ENCODE measurements at regions not wholly inside any gene's neighbourhood (a gene's known extent, or its start where the extent isn't known, plus 50 kb on each side); places are given as distances from the start of the nearest gene placed in this dataset.

DNA sequence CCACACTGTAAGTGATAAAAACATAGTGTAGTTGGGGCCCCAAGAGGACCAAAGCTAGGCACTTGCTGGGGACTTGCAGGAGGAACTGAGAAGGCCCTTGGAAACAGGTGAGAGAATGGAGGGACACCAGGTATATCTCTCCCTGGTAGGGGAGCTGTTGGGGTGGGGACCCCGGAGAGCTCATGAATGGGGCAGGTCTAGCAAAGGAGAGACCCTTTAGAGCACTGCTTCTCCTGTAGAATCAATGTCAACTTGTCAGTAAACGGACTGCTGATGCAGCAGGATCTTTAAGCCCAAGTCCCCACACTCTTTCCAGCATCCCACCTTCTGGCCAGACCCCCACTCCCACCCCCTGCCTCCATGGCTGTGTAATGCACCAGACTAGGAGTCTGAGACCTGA, 109.6 kb upstream of the THY1 start:
- ATAC-seq (no peak), DNase-seq (ENCODE audit: low spot score in 2 of 2) (no peak)
- no peak overlapping the region for H3K27ac Mint-ChIP-seq
- no peaks in the 10 kb centered on the region for H3K9me3 Mint-ChIP-seq
- H3K4me1 Mint-ChIP-seq = peaks cover 7% of the 10 kb centered on the region
- H3K36me3 Mint-ChIP-seq = no peaks in the 10 kb centered on the region
- no peak overlapping the region for H3K4me3 Mint-ChIP-seq

DNA sequence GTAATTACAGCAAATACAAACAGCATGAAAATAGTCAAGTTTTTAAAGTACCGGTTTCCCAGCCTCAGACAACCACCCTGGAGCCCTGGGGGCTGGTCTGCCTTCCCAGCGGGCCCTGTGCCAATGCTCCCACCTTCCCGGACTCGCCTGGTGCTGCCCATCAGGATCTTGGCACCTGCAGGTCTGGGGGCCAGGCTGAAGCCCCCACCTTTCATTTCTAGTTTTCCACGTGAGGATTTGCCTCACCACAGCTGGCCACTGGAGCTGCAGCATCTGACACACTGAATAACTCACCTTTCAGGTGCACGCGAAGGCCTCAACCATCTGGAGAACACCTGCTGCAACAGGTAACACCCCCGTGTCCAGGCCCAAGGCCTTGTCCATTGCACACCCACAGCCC, 108.7 kb upstream of the THY1 start:
- Mint-ChIP-seq H3K9me3 (no peaks in the 10 kb centered on the region), H3K27ac (no peak overlapping the region), H3K36me3 (no peaks in the 10 kb centered on the region), H3K4me1 (peaks cover 7% of the 10 kb centered on the region), H3K4me3 (no peak overlapping the region)
- DNase-seq (ENCODE audit: low spot score in 2 of 2) = no peak
- ATAC-seq = no peak

DNA sequence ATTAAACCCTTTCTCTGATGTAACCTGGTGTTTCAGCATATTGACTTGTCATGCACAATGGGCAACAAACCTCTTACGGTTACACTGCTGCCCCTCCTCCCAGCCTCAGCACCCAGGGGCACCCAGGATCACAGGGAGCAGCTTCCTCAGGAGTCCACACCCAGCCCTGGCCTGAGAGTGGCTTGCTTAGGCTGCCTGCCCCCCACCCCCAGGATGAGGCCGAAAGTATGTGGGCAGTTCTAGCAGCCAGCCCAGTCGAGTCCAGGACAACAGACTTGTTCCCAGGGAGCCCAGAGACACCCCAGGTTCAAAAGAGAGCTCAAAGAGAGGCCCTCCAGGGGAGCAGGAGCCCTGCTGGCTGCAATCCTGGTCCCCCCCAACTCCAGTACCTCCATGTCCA, 108.1 kb upstream of the THY1 start:
- DNase-seq (ENCODE audit: low spot score in 2 of 2) (no peak), ATAC-seq (no peak)
- Mint-ChIP-seq H3K4me3 (no peak overlapping the region), H3K9me3 (no peaks in the 10 kb centered on the region), H3K36me3 (no peaks in the 10 kb centered on the region), H3K4me1 (peaks cover 7% of the 10 kb centered on the region), H3K27ac (no peak overlapping the region)

DNA sequence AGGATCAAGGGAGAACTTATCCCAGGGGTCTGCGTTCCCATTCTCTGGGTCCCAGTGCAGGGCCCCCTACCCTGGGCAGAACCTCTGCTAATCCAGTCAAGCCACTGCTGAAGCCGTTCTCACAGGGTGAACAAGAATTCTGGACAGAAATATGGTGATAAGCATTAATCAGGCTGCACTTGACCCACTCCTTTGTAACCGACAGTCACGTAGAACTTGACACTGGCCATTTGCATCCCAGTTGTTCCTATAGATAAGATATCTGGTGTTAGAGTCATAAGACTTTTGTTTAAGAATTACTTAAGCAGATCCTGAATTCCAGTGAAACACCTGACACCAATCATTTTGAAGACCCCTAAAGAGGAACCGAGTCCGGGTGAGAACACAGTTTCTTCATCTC, 107.5 kb upstream of the THY1 start:
- Mint-ChIP-seq H3K4me3 (no peak overlapping the region), H3K4me1 (peaks cover 7% of the 10 kb centered on the region), H3K27ac (no peak overlapping the region), H3K36me3 (no peaks in the 10 kb centered on the region), H3K9me3 (no peaks in the 10 kb centered on the region)
- DNase-seq (ENCODE audit: low spot score in 2 of 2) (no peak), ATAC-seq (no peak)

DNA sequence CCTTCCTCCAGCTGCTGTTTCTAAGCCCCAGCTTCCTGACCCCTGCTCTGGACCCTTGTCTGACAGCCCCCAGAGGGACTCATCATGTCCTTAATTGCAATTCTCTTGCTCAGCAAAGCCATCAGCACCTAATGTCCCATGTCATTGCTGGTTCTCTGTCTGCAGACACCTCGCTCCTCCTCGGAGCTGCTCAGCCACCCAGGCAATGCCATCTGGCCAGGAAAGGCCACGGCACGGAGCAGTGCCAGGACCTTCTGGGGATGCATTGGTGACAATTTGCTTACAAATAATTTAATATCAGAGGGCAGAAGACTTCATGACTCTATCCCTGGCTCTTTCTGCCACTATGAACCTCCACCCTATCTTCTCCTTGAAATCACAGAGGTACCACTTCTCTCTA, 107.0 kb upstream of the THY1 start:
- Mint-ChIP-seq H3K9me3 (no peaks in the 10 kb centered on the region), H3K4me1 (peaks cover 7% of the 10 kb centered on the region), H3K4me3 (no peak overlapping the region), H3K36me3 (no peaks in the 10 kb centered on the region), H3K27ac (no peak overlapping the region)
- no peak for ATAC-seq
- no peak for DNase-seq (ENCODE audit: low spot score in 2 of 2)

DNA sequence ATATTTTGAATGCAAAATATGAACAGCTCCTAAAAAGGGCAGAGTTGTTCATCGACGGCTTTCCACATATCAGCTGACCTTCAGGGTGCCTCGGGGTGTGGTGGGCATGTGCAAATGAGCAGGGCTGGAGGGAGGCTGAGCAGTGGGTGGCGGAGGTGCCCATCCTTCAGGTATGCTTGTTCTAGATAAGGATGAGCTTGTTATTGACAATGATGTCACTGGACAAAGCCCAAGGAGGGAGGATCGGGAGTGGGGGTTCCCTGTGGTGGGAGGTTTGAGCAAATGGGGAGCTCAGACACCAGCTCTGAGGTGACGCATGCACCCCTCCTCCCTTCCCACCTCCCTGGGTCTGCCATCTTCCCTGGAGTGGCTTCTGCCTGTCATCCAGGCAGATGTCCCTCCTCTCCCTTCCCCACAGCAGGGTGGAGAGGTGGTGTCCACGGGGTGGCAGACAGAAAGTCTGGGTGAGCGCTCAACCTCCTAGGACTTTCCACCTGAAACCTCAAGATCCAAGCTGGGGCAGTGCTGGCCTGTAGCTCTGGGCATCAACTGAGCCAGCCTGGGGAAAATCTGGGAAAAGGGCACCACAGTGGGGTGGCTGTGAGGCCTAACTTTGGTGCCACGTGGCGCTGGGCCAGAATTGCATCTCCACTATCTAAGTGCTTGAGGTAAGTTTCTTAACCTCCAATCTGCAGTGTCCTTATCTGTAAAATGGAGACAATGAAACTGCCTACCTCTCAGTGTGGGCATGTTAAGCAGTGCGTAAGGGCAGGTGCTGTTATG, 106.3 kb upstream of the THY1 start:
- no peak overlapping the region for H3K27ac Mint-ChIP-seq
- no peaks in the 10 kb centered on the region for H3K9me3 Mint-ChIP-seq
- H3K36me3 Mint-ChIP-seq = no peaks in the 10 kb centered on the region
- no peak overlapping the region for H3K4me3 Mint-ChIP-seq
- no peak for DNase-seq (ENCODE audit: low spot score in 2 of 2)
- peaks cover 7% of the 10 kb centered on the region for H3K4me1 Mint-ChIP-seq
- ATAC-seq = no peak

DNA sequence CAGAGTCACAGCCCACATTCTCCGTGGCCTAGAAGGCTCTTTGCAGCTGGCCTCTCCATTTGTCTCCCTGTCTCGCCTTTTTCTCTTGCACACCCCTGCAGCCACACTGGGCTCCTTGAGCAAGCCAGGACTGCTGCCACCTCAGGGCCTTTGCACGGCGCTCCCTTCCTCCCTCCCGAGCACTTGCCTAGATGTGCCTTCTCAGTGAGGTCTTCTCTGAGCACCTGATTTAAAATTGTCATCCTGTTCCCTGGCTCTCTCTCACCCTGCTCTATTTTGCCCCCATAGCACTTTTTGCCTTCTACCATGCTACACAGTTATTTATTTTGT, 102.9 kb upstream of the THY1 start:
- Mint-ChIP-seq H3K4me3 (no peak overlapping the region), H3K27ac (no peak overlapping the region), H3K4me1 (no peaks in the 10 kb centered on the region), H3K9me3 (no peaks in the 10 kb centered on the region), H3K36me3 (no peaks in the 10 kb centered on the region)
- no peak for ATAC-seq
- no peak for DNase-seq (ENCODE audit: low spot score in 2 of 2)

DNA sequence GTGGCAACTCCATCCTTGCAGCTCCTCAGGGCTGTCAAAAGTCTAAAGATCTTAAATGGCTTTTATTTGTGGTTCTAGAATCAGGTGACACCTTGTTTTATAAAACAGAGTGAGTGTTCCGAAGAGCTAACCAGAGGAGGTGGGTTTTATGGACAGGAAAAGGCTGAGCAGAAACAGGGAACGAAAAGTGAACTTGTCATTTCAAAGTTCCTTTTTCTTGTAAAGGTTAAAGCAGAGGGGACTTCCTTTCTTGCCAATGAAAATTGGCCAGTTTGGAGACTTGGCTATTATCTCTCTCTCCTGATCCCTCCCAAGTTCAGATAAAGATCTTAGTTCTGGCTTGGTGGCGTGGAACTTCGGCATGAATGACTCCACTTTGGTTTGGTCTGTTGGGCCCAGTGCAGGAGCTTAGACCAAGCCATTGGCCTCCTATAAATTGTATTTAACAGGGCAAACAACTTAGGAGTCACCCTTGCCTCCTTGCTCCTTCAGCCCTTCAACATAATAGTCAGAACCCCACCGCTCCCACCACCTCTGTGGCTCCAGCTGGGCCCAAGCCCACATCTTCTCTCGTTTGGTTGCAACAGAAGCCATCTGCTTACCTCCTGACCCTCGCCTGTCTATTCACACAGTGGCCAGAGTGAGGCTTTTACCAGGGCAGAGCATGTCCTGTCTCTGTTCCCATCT, 102.4 kb upstream of the THY1 start:
- H3K9me3 Mint-ChIP-seq = no peaks in the 10 kb centered on the region
- no peak overlapping the region for H3K27ac Mint-ChIP-seq
- no peak overlapping the region for H3K4me3 Mint-ChIP-seq
- no peaks in the 10 kb centered on the region for H3K4me1 Mint-ChIP-seq
- no peak for ATAC-seq
- no peak for DNase-seq (ENCODE audit: low spot score in 2 of 2)
- no peaks in the 10 kb centered on the region for H3K36me3 Mint-ChIP-seq

DNA sequence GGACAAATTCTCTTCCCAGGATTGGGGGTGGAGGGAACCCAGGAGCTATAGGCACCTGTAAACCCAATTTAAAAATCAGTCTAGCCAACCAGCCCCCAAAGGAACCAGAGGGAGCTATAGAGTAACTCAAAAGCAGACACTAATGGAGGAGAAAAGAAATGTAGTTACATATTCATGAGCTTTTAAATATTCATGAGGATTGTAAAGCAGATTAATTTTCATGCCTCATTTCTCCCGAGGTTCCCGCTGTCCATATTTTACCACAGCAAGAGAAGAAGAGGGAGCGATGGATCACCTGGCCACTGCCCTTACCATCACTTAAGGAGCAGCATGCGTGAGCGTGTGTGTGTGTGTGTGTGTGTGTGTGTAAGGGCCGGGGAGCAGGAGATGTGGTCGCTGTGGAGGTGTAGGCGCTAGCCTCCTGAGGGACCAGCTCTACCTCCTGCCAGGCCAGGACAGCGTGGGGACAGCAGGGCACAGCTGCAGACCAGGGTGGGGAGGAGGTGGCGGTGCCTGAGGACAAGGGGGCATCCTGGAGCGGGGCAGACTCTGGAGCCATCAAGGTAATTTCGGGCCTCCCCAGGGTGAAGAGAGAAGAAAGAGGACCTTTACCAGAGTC, 100.7 kb upstream of the THY1 start:
- H3K36me3 Mint-ChIP-seq = no peaks in the 10 kb centered on the region
- no peak overlapping the region for H3K4me3 Mint-ChIP-seq
- no peaks in the 10 kb centered on the region for H3K4me1 Mint-ChIP-seq
- DNase-seq (ENCODE audit: low spot score in 2 of 2) = no peak
- ATAC-seq = no peak
- no peaks in the 10 kb centered on the region for H3K9me3 Mint-ChIP-seq
- no peak overlapping the region for H3K27ac Mint-ChIP-seq

DNA sequence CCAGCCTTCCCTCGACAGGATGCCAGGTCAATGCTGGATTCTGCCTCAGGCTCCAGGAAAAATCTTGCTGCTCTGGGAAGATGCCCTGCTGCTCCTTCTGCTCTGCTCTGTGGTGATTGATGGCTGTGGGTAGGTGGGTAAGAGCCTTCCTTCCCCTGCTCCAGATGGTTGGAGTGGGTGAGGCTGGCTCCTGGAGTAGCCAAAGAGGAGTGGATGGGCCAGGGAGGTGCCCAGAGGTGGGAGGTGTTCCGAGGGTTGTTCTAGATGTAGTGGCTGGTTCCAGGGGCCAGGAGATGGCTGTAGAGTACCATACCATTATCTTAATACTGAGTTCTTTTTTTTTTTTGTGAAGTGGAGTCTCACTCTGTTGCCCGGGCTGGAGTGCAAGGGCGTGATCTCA, 99.6 kb upstream of the THY1 start:
- DNase-seq (ENCODE audit: low spot score in 2 of 2) = no peak
- Mint-ChIP-seq H3K27ac (no peak overlapping the region), H3K4me1 (no peaks in the 10 kb centered on the region), H3K36me3 (no peaks in the 10 kb centered on the region), H3K9me3 (no peaks in the 10 kb centered on the region), H3K4me3 (no peak overlapping the region)
- no peak for ATAC-seq

DNA sequence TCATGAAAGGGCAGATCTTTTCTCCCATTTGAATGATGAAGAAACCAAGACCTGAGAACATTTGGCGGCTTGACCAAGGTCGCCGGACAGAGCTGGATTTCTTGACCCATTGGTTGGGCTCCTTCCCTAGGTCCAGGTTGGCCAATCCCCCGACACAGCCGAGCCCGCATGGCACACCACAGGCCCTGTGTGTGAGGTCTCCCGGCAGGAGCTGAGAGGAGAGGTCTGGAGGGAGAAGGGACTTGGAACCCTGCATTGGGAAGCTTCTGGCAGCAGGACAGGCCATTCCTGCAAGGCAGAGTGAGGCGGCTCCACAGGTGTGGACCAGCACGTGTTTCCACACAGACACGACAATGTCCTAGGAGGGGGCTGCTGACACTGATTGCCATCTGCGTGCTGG, 98.6 kb upstream of the THY1 start:
- Mint-ChIP-seq H3K36me3 (no peaks in the 10 kb centered on the region), H3K4me1 (no peaks in the 10 kb centered on the region), H3K27ac (no peak overlapping the region), H3K9me3 (no peaks in the 10 kb centered on the region), H3K4me3 (no peak overlapping the region)
- no peak for ATAC-seq
- DNase-seq (ENCODE audit: low spot score in 2 of 2) = no peak

DNA sequence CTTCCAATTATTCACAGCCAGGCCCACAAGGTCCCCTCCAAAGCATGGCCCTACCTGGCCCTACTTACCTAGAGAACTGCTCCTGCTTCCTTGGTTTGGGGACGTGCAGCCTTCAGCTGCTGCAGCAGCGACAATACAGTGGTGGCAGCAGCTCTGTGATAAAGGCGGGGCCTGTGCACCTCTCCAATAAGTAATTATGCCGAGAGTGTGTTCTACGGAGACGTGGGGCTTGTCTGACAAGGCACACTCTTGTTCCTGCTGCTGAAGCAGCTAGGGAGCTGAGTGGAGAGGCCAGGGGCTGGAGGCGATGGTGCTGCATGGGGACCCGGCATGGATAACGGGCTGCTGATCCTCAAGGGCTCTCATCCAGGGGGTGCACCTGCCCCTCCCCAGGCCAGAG, 98.0 kb upstream of the THY1 start:
- Mint-ChIP-seq H3K4me3 (no peak overlapping the region), H3K27ac (no peak overlapping the region), H3K36me3 (no peaks in the 10 kb centered on the region), H3K4me1 (no peaks in the 10 kb centered on the region), H3K9me3 (no peaks in the 10 kb centered on the region)
- ATAC-seq = no peak
- no peak for DNase-seq (ENCODE audit: low spot score in 2 of 2)

DNA sequence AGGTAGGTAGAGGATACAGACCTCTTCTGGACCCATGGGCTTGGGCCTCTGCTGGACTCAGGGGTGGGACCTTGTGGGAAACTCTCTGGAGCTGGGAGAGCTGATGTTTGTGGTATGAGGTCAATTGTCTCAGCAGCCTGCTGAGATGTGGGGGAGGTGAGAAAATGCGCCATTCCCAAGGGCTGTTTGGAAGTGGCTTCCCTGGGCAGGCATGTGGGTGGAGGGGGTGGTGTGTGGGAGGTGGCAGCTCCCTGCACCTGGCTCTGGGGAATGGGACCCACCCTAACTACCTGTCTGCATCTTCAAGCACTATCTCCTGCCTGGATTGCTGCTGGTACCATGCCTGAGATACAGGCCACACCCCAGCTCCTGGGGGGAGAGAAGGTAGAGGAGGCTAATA, 97.4 kb upstream of the THY1 start:
- no peak overlapping the region for H3K4me3 Mint-ChIP-seq
- DNase-seq (ENCODE audit: low spot score in 2 of 2) (no peak), ATAC-seq (no peak)
- no peaks in the 10 kb centered on the region for H3K4me1 Mint-ChIP-seq
- H3K27ac Mint-ChIP-seq = no peak overlapping the region
- no peaks in the 10 kb centered on the region for H3K36me3 Mint-ChIP-seq
- H3K9me3 Mint-ChIP-seq = no peaks in the 10 kb centered on the region

DNA sequence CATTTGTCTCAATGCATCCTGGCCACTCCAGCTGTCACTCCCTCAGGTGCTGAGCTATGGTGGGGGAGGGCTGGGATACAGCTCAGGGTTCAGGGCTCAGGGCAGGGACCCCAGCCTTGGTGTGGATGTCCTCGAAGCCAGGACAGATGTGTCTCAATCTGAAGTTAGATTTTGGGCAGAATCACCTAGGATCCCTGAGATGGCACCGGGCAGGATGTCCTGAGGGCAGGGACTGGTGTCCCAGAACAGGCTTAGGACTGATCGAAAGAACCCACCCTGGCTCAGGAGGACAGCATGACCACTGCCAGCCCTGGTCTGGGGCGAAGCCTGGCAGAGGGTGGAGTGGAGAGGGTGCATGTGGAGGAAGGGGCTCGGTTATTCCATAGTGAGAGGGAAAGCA, 96.8 kb upstream of the THY1 start:
- no peak for ATAC-seq
- Mint-ChIP-seq H3K4me1 (no peaks in the 10 kb centered on the region), H3K9me3 (no peaks in the 10 kb centered on the region), H3K27ac (no peak overlapping the region), H3K4me3 (no peak overlapping the region), H3K36me3 (no peaks in the 10 kb centered on the region)
- DNase-seq (ENCODE audit: low spot score in 2 of 2) = no peak

DNA sequence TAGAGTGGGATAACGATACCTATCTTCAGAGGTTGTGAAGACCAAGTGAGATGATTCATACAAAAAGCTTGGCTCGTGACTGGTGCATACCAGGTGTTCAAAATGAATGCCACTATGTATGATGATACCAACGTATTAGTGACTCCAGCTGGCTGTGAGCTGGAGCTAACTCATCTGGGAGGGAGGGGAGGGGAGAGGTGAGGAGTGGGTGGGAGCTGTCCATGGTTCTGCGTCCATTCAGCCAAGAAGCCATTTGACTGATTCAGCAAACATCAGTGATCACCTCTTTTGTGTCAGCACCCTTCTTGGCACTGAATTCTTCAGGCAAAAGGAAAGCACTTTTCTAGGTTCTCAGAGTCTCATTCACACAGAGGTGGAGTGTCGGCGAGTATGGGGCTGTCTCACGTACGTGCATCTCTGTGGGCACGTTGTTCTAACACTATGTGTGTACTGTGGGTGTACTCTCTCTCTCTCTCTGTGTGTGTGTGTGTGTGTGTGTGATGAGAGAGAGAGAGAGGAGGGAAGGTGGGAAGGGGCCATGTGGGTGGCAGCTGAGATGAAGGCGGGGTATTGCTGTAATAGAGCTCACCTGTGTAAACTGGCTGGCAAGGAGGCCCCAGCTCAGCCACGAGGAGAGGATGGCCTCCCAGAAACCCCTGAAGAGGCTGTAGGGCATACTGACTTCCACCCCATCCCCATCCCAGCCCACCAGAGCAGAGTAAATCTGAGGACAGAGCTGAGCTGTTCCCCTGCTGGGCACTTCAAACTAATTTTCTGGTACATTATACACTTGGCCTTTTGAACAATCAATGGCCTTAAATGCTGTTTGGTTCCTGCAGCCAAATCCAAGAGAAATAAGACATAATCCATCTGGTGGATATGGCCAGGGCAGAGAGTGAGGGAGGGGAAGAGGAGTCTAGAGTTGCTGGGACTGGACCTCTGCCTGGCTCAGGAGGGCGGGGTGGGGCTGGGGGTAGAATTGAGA, 96.1 kb upstream of the THY1 start:
- Mint-ChIP-seq H3K4me3 (no peak overlapping the region), H3K27ac (no peak overlapping the region), H3K4me1 (no peaks in the 10 kb centered on the region), H3K36me3 (no peaks in the 10 kb centered on the region), H3K9me3 (no peaks in the 10 kb centered on the region)
- ATAC-seq = no peak
- no peak for DNase-seq (ENCODE audit: low spot score in 2 of 2)
